ENCODE measurements at regions not wholly inside any gene's neighbourhood (a gene's known extent, or its start where the extent isn't known, plus 50 kb on each side); places are given as distances from the start of the nearest gene placed in this dataset.

DNA sequence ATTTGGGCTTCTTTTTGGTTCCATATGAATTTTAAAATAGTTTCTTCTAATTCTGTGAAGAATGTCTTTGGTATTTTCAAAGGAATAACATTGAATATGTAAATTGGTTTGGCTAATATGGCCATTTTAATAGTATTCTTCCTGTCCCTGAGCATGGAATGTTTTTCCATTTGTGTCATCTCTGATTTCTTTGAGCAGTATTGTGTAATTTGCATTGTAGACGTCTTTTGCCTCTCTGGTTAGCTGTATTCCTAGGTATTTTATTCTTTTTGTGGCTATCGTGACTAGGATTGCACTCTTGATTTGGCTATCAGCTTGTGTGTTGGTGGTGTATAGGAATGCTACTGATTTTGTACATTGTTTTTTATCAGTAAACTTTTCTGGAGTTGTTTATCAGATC is 601.9 kb downstream of the SNAPC1 start:
- no peaks in the 10 kb centered on the region for H3K27me3 ChIP-seq (ENCODE audit: control insufficient read depth, insufficient read depth, low read length)
- Mint-ChIP-seq H3K36me3 (no peaks in the 10 kb centered on the region), H3K9me3 (peaks cover 6 to 8% of the 10 kb centered on the region in 2 donors), H3K27ac (no peak overlapping the region), H3K27me3 (ENCODE audit: low read depth in 2 of 2) (no peaks in the 10 kb centered on the region), H3K4me3 (no peak overlapping the region), H3K4me1 (no peaks in the 10 kb centered on the region)
- TF ChIP-seq CTCF (IDR thresholded peaks at IDR 0.05): no peak
- ATAC-seq (no peak), DNase-seq (no peak)
- 68% methylated on average over 2 of the region's 2 CpGs for WGBS (ENCODE audit: insufficient coverage)
- H3K4me1 ChIP-seq (ENCODE audit: control insufficient read depth, insufficient read depth, low read length): no peaks in the 10 kb centered on the region
- H3K4me3 ChIP-seq (ENCODE audit: low read length): no peak overlapping the region
- intact Hi-C loops (cut with micrococcal nuclease): no loop called here
- no peak overlapping the region for H3K27ac ChIP-seq (ENCODE audit: low read length)
- no peaks in the 10 kb centered on the region for H3K9me3 ChIP-seq (ENCODE audit: control insufficient read depth, insufficient read depth, low read length)
- H3K36me3 ChIP-seq (ENCODE audit: control insufficient read depth, insufficient read depth, low read length): no peaks in the 10 kb centered on the region

DNA sequence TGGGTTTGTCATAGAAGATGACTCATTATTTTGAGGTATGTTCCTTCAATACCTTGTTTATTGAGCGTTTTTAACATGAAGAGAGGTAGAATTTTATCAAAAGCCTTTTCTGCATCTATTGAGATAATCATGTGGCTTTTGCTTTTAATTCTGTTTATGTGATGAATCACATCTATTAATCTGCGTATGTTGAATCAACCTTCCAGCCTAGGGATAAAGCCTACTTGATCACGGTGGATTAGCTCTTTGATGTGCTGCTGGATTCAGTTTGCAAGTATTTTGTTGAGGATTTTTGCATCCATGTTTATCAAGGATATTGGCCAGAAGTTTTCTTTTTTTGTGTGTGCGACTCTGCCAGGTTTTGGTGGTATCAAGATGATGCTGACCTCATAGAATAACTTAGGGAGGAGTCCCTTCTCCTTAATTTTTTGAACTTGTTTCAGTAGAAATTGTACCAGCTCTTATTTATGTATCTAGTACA is 602.6 kb downstream of the SNAPC1 start:
- Mint-ChIP-seq H3K27me3 (ENCODE audit: low read depth in 2 of 2) (no peaks in the 10 kb centered on the region), H3K4me3 (no peak overlapping the region), H3K4me1 (no peaks in the 10 kb centered on the region), H3K9me3 (peaks cover 4 to 8% of the 10 kb centered on the region in 2 donors), H3K36me3 (no peaks in the 10 kb centered on the region), H3K27ac (no peak overlapping the region)
- Histone ChIP-seq H3K4me3 (ENCODE audit: low read length) (no peak overlapping the region), H3K9me3 (ENCODE audit: control insufficient read depth, insufficient read depth, low read length) (no peaks in the 10 kb centered on the region), H3K4me1 (ENCODE audit: control insufficient read depth, insufficient read depth, low read length) (no peaks in the 10 kb centered on the region), H3K27ac (ENCODE audit: low read length) (no peak overlapping the region), H3K27me3 (ENCODE audit: control insufficient read depth, insufficient read depth, low read length) (no peaks in the 10 kb centered on the region), H3K36me3 (ENCODE audit: control insufficient read depth, insufficient read depth, low read length) (no peaks in the 10 kb centered on the region)
- intact Hi-C loops (cut with micrococcal nuclease): no loop called here
- TF ChIP-seq CTCF (IDR thresholded peaks at IDR 0.05): no peak
- DNase-seq (no peak), ATAC-seq (no peak)
- WGBS (ENCODE audit: insufficient coverage): 86% methylated on average over 3 of the region's 4 CpGs

GRCh38 chr14:62369919-62370560 is 607.8 kb downstream of the SNAPC1 start:
- no peaks in the 10 kb centered on the region for H3K9me3 ChIP-seq (ENCODE audit: control insufficient read depth, insufficient read depth, low read length)
- no peaks in the 10 kb centered on the region for H3K4me1 ChIP-seq (ENCODE audit: control insufficient read depth, insufficient read depth, low read length)
- Mint-ChIP-seq H3K4me3 (no peak overlapping the region), H3K27ac (no peak overlapping the region), H3K27me3 (ENCODE audit: low read depth in 2 of 2) (no peaks in the 10 kb centered on the region), H3K36me3 (no peaks in the 10 kb centered on the region), H3K4me1 (no peaks in the 10 kb centered on the region), H3K9me3 (peaks cover 2 to 3% of the 10 kb centered on the region in 2 donors)
- no peak overlapping the region for H3K27ac ChIP-seq (ENCODE audit: low read length)
- no peak for TF ChIP-seq CTCF (IDR thresholded peaks at IDR 0.05)
- H3K36me3 ChIP-seq (ENCODE audit: control insufficient read depth, insufficient read depth, low read length): no peaks in the 10 kb centered on the region
- no peak overlapping the region for H3K4me3 ChIP-seq (ENCODE audit: low read length)
- ATAC-seq: no peak
- no peak for DNase-seq
- no peaks in the 10 kb centered on the region for H3K27me3 ChIP-seq (ENCODE audit: control insufficient read depth, insufficient read depth, low read length)
- intact Hi-C loops (cut with micrococcal nuclease): no loop called here

DNA sequence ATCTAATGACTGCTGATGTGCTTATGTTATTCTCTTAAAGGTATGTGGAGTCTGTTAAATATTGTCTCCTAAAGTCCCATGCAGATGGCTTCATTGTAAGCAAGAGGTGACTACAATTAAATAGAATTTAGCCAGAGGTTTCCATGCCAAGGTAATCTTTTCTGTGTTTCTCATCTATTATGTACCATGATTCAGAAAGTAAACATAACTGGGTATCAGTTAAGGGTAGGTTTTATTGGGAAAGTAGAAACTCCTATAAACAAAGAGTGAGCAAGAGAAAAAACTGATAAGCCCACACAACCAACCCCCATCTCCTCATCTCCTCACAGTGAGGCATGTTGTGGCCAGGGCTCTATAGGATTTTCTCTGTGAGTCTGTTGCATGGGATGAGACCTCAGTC is 611.7 kb downstream of the SNAPC1 start:
- Mint-ChIP-seq H3K4me1 (no peaks in the 10 kb centered on the region), H3K36me3 (no peaks in the 10 kb centered on the region), H3K9me3 (peaks cover 6 to 12% of the 10 kb centered on the region in 2 donors), H3K27ac (no peak overlapping the region), H3K27me3 (ENCODE audit: low read depth in 2 of 2) (no peaks in the 10 kb centered on the region), H3K4me3 (no peak overlapping the region)
- Histone ChIP-seq H3K4me1 (ENCODE audit: control insufficient read depth, insufficient read depth, low read length) (no peaks in the 10 kb centered on the region), H3K9me3 (ENCODE audit: control insufficient read depth, insufficient read depth, low read length) (no peaks in the 10 kb centered on the region), H3K36me3 (ENCODE audit: control insufficient read depth, insufficient read depth, low read length) (no peaks in the 10 kb centered on the region), H3K27ac (ENCODE audit: low read length) (no peak overlapping the region), H3K4me3 (ENCODE audit: low read length) (no peak overlapping the region), H3K27me3 (ENCODE audit: control insufficient read depth, insufficient read depth, low read length) (no peaks in the 10 kb centered on the region)
- intact Hi-C loops (cut with micrococcal nuclease): no loop called here
- TF ChIP-seq CTCF (IDR thresholded peaks at IDR 0.05): no peak
- DNase-seq: no peak
- no peak for ATAC-seq

All from natural killer cell (primary cell).